ENCODE measurements at regions not wholly inside any gene's neighbourhood (a gene's known extent, or its start where the extent isn't known, plus 50 kb on each side); places are given as distances from the start of the nearest gene placed in this dataset.

DNA sequence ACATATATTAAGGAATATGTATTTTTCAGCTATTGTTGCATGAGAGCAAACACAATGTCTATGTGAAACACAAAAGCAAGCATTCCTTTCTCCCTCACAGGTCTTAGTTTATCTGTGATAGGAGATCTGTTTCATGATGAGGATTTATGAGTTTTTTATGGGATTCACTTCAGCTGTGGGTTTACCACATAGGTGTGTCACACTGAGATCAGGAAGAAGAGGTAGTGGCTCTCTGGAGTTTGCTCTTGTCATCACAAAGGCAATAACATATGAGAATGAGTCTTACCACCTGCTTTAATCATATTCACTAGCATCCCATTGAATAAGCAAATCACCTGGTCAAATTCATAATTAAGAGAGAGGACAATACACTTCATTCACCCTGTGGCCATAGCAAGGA, 960.3 kb upstream of the SLC39A10 start:
- Histone ChIP-seq H3K4me1 (ENCODE audit: control insufficient read depth, insufficient read depth, low read length) (no peaks in the 10 kb centered on the region), H3K4me3 (ENCODE audit: low read depth, low read length) (no peak overlapping the region), H3K36me3 (ENCODE audit: control insufficient read depth in 2 of 2, insufficient read depth in 1 of 2, low read length in 2 of 2) (no peaks in the 10 kb centered on the region), H3K27ac (ENCODE audit: extremely low read depth, low read depth, low read length) (no peak overlapping the region), H3K9me3 (ENCODE audit: control insufficient read depth, insufficient read depth, low read depth, low read length) (no peaks in the 10 kb centered on the region)
- no peak for TF ChIP-seq KLF8 (tag by site-specific recombination; IDR thresholded peaks at IDR 0.05)
- no peak for TF ChIP-seq ZNF335 (tag by site-specific recombination; conservative IDR thresholded peaks at IDR 0.05)
- ChIA-PET POLR2A (no interaction called here), CTCF (no interaction called here)

DNA sequence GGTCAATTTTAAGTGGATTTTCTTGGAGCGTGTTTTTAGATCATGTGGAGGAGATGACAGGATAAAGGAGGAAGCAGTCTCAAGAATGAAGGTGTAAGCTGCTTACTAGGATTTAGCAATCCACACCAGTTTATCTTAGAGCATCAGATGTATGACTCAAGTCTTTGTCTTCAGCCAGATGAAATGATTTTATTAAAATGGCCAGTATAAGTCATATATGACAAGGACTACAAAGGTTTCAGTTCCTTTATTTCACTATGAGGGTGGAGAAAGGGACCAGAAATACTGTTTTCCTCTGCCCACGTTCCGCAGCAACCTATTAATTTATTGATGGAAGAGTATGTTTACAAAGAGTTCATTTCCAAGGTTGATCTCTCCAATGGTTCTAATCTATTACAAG, 970.5 kb upstream of the SLC39A10 start:
- Histone ChIP-seq H3K36me3 (ENCODE audit: control insufficient read depth in 2 of 2, insufficient read depth in 1 of 2, low read length in 2 of 2) (no peaks in the 10 kb centered on the region), H3K9me3 (ENCODE audit: control insufficient read depth, insufficient read depth, low read depth, low read length) (no peaks in the 10 kb centered on the region), H3K4me3 (ENCODE audit: low read depth, low read length) (no peak overlapping the region), H3K4me1 (ENCODE audit: control insufficient read depth, insufficient read depth, low read length) (no peaks in the 10 kb centered on the region), H3K27ac (ENCODE audit: extremely low read depth, low read depth, low read length) (no peak overlapping the region)
- no peak for TF ChIP-seq ZNF654 (tag by site-specific recombination; IDR thresholded peaks at IDR 0.05; ENCODE audit: low read depth)
- no peak for TF ChIP-seq ZXDB (tag by site-specific recombination; IDR thresholded peaks at IDR 0.05)
- TF ChIP-seq ZNF248 (tag by site-specific recombination; IDR thresholded peaks at IDR 0.05), result no peak
- TF ChIP-seq, protein P1, sequence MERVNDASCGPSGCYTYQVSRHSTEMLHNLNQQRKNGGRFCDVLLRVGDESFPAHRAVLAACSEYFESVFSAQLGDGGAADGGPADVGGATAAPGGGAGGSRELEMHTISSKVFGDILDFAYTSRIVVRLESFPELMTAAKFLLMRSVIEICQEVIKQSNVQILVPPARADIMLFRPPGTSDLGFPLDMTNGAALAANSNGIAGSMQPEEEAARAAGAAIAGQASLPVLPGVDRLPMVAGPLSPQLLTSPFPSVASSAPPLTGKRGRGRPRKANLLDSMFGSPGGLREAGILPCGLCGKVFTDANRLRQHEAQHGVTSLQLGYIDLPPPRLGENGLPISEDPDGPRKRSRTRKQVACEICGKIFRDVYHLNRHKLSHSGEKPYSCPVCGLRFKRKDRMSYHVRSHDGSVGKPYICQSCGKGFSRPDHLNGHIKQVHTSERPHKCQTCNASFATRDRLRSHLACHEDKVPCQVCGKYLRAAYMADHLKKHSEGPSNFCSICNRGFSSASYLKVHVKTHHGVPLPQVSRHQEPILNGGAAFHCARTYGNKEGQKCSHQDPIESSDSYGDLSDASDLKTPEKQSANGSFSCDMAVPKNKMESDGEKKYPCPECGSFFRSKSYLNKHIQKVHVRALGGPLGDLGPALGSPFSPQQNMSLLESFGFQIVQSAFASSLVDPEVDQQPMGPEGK (tag by site-specific recombination; IDR thresholded peaks at IDR 0.05), result no peak
- no peak for TF ChIP-seq ZNF792 (tag by site-specific recombination; IDR thresholded peaks at IDR 0.05)
- TF ChIP-seq YY2 (tag by site-specific recombination; IDR thresholded peaks at IDR 0.05), result no peak
- no peak for TF ChIP-seq KLF1 (tag by site-specific recombination; IDR thresholded peaks at IDR 0.05)
- TF ChIP-seq ZNF404 (tag by site-specific recombination; IDR thresholded peaks at IDR 0.05), result no peak
- TF ChIP-seq YY1 (tag by site-specific recombination; IDR thresholded peaks at IDR 0.05), result no peak
- TF ChIP-seq, protein P2, sequence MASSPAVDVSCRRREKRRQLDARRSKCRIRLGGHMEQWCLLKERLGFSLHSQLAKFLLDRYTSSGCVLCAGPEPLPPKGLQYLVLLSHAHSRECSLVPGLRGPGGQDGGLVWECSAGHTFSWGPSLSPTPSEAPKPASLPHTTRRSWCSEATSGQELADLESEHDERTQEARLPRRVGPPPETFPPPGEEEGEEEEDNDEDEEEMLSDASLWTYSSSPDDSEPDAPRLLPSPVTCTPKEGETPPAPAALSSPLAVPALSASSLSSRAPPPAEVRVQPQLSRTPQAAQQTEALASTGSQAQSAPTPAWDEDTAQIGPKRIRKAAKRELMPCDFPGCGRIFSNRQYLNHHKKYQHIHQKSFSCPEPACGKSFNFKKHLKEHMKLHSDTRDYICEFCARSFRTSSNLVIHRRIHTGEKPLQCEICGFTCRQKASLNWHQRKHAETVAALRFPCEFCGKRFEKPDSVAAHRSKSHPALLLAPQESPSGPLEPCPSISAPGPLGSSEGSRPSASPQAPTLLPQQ (tag by site-specific recombination; IDR thresholded peaks at IDR 0.05), result no peak
- no peak for TF ChIP-seq ZNF138 (tag by site-specific recombination; IDR thresholded peaks at IDR 0.05; ENCODE audit: borderline replicate concordance)
- ChIA-PET POLR2A (no interaction called here), CTCF (no interaction called here)

DNA sequence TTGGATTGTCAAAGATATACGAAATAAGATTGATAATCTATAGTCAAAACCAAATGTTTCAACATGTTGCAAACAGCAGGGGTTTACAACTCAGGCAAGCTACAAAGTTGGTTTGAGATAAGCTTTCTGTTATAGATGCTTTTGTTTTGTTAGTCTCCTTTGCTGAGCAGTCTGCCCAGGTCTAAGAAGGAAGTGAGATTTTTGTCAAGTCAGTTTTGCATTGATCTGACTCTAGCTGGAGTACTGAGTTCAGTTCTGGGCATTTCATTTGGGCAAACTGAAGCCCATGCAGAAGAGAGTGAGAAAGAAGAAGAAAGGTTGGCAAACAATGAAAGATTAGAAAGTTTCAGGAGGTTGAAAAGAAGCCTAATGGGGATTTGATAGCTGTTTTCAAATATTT, 983.0 kb upstream of the SLC39A10 start:
- H3K4me3 ChIP-seq (ENCODE audit: low read depth, low read length), result no peak overlapping the region
- ChIA-PET CTCF (no interaction called here), POLR2A (no interaction called here)
- TF ChIP-seq YY2 (tag by site-specific recombination; IDR thresholded peaks at IDR 0.05) (no peak), PRDM1 (tag by site-specific recombination; IDR thresholded peaks at IDR 0.05) (no peak), ZNF19 (tag by site-specific recombination; IDR thresholded peaks at IDR 0.05; ENCODE audit: low read depth) (no peak), ZNF830 (tag by site-specific recombination; IDR thresholded peaks at IDR 0.05; ENCODE audit: low read depth) (no peak), ZNF10 (tag by site-specific recombination; IDR thresholded peaks at IDR 0.05) (no peak), ZNF324 (tag by site-specific recombination; IDR thresholded peaks at IDR 0.05) (no peak)
- no peaks in the 10 kb centered on the region for H3K4me1 ChIP-seq (ENCODE audit: control insufficient read depth, insufficient read depth, low read length)
- no peak overlapping the region for H3K27ac ChIP-seq (ENCODE audit: extremely low read depth, low read depth, low read length)
- no peaks in the 10 kb centered on the region for H3K36me3 ChIP-seq (ENCODE audit: control insufficient read depth in 2 of 2, insufficient read depth in 1 of 2, low read length in 2 of 2)
- no peaks in the 10 kb centered on the region for H3K9me3 ChIP-seq (ENCODE audit: control insufficient read depth, insufficient read depth, low read depth, low read length)

DNA sequence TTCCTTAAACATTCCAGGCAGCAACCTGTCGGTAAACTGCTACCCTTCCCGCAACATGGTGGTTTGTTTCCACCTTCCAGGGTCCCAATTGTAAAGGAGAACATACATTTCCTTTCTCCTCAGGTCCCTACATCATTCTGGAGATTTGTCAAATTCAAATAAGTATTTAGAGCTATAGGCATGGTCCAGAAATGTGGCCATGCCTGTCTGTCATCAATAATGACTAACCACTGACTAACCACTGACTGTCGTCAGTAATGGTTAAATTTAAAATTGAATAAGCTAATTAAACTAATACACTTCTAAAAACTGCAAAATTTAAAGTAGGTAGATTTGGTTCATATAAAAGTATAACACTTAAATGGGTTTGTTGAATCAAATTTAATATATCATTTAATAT, 984.0 kb upstream of the SLC39A10 start:
- H3K4me3 ChIP-seq (ENCODE audit: low read depth, low read length), result no peak overlapping the region
- H3K36me3 ChIP-seq (ENCODE audit: control insufficient read depth in 2 of 2, insufficient read depth in 1 of 2, low read length in 2 of 2), result no peaks in the 10 kb centered on the region
- no peaks in the 10 kb centered on the region for H3K9me3 ChIP-seq (ENCODE audit: control insufficient read depth, insufficient read depth, low read depth, low read length)
- no peaks in the 10 kb centered on the region for H3K4me1 ChIP-seq (ENCODE audit: control insufficient read depth, insufficient read depth, low read length)
- no peak overlapping the region for H3K27ac ChIP-seq (ENCODE audit: extremely low read depth, low read depth, low read length)
- POLR2A ChIA-PET, result no interaction called here
- CTCF ChIA-PET, result no interaction called here
- TF ChIP-seq, protein P3, sequence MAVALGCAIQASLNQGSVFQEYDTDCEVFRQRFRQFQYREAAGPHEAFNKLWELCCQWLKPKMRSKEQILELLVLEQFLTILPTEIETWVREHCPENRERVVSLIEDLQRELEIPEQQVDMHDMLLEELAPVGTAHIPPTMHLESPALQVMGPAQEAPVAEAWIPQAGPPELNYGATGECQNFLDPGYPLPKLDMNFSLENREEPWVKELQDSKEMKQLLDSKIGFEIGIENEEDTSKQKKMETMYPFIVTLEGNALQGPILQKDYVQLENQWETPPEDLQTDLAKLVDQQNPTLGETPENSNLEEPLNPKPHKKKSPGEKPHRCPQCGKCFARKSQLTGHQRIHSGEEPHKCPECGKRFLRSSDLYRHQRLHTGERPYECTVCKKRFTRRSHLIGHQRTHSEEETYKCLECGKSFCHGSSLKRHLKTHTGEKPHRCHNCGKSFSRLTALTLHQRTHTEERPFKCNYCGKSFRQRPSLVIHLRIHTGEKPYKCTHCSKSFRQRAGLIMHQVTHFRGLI (tag by site-specific recombination; IDR thresholded peaks at IDR 0.05), result no peak
- TF ChIP-seq ZNF521 (tag by site-specific recombination; IDR thresholded peaks at IDR 0.05) (no peak), ZNF23 (tag by site-specific recombination; IDR thresholded peaks at IDR 0.05; ENCODE audit: borderline replicate concordance) (no peak), HOXA7 (CRISPR knock-in tag; IDR thresholded peaks at IDR 0.05; ENCODE audit: borderline replicate concordance) (no peak), ZNF473 (tag by site-specific recombination; IDR thresholded peaks at IDR 0.05) (no peak), ZNF175 (tag by site-specific recombination; IDR thresholded peaks at IDR 0.05) (no peak)
- TF ChIP-seq, protein P4, sequence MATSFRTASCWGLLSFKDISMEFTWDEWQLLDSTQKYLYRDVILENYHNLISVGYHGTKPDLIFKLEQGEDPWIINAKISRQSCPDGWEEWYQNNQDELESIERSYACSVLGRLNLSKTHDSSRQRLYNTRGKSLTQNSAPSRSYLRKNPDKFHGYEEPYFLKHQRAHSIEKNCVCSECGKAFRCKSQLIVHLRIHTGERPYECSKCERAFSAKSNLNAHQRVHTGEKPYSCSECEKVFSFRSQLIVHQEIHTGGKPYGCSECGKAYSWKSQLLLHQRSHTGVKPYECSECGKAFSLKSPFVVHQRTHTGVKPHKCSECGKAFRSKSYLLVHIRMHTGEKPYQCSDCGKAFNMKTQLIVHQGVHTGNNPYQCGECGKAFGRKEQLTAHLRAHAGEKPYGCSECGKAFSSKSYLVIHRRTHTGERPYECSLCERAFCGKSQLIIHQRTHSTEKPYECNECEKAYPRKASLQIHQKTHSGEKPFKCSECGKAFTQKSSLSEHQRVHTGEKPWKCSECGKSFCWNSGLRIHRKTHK (tag by site-specific recombination; IDR thresholded peaks at IDR 0.05), result no peak
